SIG-M5 treated with dmso at 0.1 percent for 504 hours (cell line): ENCODE measurements at regions not wholly inside any gene's neighbourhood (a gene's known extent, or its start where the extent isn't known, plus 50 kb on each side); places are given as distances from the start of the nearest gene placed in this dataset.
"Not testable (repeated sequence)": the region's sequence is repeated elsewhere in the genome, so short reads cannot be mapped to it uniquely, and the experiment has no call there.

Experiments
- DNase-seq: peaks from one replicate; lab custom pipeline; 2025; ENCODE audit not compliant: unreplicated experiment; lab: John Stamatoyannopoulos, UW

GRCh38 chr11:81802591-81802990 is 931.1 kb downstream of the FAM181B start:
- no peak for DNase-seq

- DNase-seq = no peak
These were observed 941.2 kb downstream of the FAM181B start for GRCh38 chr11:81792416-81792815.

DNA sequence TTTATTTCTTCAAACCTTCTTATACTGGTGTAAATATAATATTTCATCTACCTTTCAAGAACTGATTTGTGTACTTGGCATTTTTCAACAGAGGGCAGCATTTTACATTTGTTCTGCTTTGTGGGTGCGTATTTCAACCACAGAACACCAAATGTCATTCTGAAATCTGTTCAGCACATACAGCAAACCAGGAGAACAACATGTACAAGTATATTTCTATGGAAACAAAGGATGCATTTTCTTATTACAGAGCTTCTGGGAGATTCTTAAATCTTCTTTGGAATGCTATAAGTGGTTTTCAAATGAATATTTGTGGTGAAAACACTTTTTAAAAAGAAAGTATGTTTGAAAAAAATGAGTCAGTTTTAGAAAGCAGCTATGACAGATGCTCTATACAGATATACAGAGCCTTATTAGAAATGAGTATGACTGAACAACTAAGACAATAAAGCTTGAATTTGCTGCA is 946.0 kb downstream of the FAM181B start:
- peak; percentile 1 for DNase-seq

DNA sequence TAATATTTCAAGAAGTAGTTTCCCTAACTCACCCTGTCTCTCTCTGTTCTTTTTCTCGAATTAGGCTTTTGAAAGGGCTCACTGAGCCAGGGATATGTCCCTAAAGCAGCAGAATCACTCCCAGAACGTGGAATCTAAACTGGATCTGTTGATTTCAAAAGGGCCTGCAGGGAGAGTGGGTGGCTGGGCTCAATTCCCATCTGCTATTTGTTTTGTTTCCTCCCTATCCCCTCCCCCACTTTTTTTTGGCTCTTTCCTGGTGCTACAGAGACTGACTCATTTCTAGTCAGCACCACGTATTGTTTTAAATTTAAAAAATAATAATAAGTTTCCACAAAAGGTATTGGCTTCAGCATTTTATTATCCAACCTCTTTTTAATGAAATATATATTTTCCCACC is 961.5 kb downstream of the FAM181B start:
- no peak for DNase-seq

- DNase-seq = not testable (repeated sequence)
These were observed 963.8 kb downstream of the FAM181B start for GRCh38 chr11:81769906-81770305.

GRCh38 chr11:81756864-81757595 is 976.6 kb downstream of the FAM181B start:
- DNase-seq = no peak

- no peak for DNase-seq
These were observed 984.4 kb downstream of the FAM181B start for GRCh38 chr11:81749245-81749644.

GRCh38 chr11:81744336-81745116 is 989.1 kb downstream of the FAM181B start:
- no peak for DNase-seq

GRCh38 chr11:81725701-81726100 is 1008.0 kb downstream of the FAM181B start:
- DNase-seq = no peak

DNA sequence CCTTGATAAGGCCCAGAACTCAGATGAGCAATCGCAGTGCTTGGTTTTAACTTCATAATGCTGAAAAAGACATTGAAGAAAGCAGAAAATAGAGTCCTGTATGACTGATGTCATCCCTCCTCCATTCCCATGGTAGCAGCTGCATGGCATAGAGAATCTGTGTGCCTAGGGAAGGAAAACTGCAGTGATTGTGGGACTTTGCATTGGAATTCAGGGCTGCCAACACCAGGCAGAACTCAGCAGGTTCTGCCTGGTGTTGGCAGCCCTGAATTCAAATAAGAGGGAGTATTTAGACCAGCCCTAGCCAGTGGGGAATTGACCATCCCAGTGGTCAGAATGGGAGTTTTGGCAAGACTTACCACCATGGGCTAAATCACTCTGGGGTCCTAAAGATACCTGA is 1016.0 kb downstream of the FAM181B start:
- no peak for DNase-seq

DNA sequence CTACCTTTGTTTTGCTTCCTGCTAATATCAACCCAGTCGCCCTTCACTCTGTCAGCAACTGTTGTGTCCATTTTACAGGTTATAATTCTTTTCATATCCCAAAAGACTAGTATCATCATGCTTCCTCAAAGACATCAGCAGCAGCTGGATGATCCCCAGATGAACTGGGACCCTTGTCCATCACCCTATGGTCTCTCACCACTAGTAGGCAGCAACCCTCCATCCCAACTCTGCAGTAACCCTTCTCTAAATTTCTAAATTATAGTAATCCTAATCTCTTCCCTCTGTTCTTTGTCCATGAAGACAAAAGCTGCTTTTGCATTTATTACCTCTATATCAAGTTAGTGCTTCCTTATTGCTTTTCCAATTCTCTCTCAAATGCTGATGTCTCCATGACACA is 1025.8 kb downstream of the FAM181B start:
- DNase-seq = no peak

DNA sequence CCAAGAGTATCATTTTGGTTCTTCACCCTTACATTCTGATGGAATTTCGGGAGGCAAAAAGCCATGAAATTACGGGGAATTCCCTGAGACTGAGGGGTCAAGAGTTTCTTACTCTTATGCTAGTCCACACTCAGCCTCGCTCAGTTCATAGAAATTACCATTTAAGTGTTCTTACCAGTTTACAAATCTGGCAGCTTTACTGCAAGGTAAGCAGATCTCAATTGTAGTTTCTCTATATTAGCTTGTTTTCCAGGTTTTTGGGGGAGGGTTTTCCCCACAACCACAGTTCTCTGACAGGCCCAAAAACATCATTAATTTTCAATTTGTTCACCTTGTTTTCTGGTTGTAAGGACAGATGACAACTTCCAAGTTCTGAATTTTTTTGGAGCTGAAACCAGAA is 1028.4 kb downstream of the FAM181B start:
- no peak for DNase-seq

GRCh38 chr11:81700076-81700475 is 1033.6 kb downstream of the FAM181B start:
- no peak for DNase-seq

DNA sequence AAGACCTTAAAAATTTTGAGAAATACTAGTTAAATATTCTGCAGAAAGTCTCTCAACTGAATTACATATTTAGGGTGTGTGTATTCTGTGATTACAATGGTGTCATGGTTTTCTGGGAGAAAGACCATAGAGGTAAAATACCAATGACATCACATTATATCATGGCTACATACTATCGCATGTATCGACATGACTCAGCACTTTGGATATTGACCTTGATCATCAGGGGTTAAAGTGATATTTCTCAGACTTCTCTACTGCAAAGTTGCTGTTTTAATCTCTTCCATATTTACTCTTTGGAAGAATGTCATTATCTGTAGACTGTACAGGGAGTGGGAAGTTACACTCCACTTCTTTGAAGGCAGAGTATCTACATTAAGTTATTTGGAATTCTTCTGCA is 1046.6 kb downstream of the FAM181B start:
- DNase-seq = no peak

DNA sequence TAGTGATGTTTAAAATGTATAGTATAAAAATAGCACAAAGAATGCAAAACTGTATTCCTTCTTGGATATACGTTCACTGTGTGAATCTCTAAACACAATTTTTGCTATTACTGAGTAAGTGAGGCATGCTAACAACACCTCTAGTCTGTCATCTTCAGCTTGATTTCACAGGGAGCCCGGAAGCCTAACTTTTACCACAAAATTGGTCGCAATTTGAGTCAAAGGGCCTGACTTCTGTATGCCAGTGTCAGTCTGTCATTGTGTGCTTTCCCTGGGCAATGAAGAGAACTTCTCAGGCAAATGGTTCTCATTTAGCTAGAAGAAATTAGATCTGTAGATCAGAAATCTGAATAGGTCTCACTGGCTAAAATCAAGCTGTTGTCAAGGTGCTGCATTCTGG is 1059.5 kb downstream of the FAM181B start:
- DNase-seq = no peak

GRCh38 chr11:81673001-81673400 is 1060.7 kb downstream of the FAM181B start:
- DNase-seq = no peak

GRCh38 chr11:81669935-81670543 is 1063.6 kb downstream of the FAM181B start:
- no peak for DNase-seq

DNA sequence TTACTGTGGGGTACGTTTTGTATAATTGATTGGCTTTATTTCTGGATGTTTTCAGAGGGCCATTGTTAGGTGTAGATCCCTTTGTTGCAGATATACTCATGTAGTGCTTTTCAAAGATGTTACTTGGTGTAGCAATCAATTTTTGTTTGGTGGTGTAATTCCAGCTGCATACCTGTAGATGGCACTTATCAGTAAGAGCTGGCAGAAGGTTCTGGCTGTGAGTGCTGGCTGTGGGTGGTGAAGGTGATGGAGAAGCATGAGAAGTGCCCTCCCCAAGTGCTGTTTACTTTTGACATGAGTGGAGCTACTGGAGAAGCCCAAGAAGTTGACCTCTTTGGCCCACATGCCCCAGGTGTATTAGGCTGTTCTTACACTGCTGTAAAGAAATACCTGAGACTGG is 1074.9 kb downstream of the FAM181B start:
- DNase-seq = no peak

DNA sequence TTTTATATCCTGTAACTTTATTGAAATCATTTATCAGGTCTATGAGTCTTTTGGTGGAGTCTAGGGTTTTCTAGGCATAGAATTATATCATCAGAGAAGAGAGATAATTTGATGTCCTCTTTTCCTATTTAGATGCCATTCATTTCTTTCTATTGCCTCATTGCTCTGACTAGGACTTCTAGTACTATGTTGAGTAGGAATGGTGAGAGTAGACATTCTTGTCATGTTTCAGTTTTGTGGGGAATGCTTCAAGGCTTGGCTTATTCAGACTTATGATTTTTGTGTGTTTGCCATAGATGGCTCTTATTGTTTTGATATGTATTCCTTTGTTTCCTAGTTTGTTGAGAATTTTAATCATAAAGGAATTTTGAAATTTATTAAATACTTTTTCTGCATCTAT is 1078.3 kb downstream of the FAM181B start:
- no peak for DNase-seq

DNA sequence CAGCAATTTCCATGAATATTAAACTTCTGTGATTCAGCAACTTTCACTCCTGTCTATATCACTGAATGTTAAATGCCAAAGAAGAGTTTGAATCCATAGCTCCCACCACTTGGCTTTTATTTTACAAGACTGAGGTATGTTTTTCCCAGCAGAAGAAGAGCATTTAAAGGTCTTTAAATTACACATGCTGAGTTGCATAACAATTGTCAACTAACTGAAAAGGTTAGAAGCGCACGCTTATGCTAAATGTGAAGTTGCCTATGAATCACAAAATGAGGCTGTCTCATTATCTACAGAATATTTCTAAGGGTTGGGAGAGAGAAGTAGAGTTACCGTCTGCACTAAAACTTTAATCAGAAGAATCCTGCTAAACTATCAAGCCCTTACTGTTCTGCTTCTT is 1086.3 kb downstream of the FAM181B start:
- no peak for DNase-seq

DNA sequence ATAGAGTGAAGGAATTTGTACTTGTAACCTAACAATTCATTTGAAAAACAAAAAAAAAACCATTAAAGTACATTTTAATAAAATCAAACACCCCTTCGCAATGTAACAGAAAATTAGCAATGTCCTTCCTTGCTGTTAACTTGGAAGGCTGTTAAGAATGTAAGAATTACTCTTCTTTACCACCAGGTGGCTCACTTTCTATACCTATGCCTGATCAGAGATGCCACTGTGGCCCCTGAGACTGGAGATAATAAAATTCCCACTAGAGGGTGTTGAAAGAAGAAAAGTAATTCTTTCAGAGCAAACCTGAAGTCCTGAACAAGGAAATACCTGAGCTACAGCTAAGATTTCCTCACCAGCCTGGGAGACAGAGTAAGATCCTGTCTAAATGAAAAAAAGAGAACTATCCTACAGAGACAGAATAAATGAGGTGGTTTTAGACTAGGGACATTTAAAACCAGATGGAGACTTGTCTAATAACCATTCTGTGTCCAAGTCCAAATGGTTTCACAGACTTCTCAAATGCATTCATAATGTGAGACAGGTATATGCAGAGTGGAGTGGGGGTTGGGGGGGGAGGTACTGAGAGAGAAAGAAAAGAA is 1089.3 kb downstream of the FAM181B start:
- peak; percentile 74 for DNase-seq

DNA sequence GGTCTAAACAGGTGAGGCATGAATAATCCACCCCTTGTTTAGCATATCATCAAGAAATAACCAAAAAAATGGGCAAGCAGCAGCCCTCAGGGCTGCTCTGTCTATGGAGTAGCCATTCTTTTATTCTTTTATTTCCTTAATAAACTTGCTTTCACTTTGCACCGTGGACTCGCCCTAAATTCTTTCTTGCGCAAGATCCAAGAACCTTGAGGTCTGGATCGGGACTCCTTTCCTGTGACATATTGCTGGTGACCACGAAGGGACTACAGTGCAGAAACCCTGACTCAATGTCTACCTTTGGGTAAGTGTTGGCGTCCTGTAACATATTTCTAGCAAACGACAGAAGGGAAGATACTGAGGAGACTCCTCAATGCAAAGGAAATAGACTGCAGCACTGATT is 1099.2 kb downstream of the FAM181B start:
- no peak for DNase-seq
